GM20431 (cell line): ENCODE measurements at regions not wholly inside any gene's neighbourhood (a gene's known extent, or its start where the extent isn't known, plus 50 kb on each side); places are given as distances from the start of the nearest gene placed in this dataset.

Source experiments
- in situ Hi-C: fragments of 300-500 bp; cut with MseI, MboI; formaldehyde crosslinking; loops from one replicate; pipeline ENCODE4 v1.15.0; 2020; ENCODE audit warnings: low sequenced_read_pairs; ENCODE audit not compliant: unreplicated experiment

- in situ Hi-C loops = no loop called here
These were observed 338.1 kb downstream of the DMRT2 start for GRCh38 chr9:1388216-1388615.

DNA sequence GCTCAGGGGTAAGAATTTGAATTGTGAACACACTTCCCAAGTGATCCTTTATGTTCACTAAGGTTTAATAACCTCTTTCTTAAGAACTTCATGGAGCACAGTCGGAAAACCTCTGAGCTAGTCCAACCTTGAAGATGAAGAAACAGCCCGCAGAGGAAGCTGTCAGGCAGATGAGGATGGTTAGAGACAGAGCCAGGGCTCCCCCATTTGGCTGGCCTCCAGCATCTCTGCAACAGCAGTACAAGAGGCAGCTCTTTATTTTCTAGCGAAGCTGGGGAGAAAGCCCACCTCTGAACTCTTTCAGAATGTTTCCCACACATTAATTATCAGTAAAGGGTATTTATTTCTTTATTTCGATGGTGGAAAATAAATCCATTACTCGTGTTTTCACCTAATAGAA lies 350.8 kb downstream of the DMRT2 start:
- in situ Hi-C loops = no loop called here

GRCh38 chr9:1404940-1405339 lies 354.8 kb downstream of the DMRT2 start:
- in situ Hi-C loops = no loop called here

- in situ Hi-C loops = no loop called here
These were observed 361.7 kb downstream of the DMRT2 start for GRCh38 chr9:1411826-1412225.

DNA sequence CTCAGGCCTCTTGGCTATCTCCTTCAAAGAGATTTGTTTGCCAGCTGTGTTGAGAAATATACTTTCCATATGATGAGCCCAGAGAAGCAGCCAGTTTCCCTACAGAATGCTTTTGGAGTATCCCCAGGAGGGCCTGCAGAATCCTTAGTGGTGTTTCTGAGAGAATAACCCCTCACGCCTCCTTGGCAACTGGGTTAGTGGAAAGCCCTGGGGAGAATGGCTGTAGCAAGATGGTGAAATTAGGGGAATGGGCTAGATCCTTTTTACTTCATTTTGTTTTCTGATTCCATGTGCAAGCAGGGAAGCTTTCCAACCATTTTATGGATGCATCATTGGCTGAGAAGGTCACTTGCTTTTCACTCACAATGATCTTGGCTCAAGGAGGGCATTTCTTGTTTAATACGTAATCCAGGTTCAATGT lies 364.6 kb downstream of the DMRT2 start:
- in situ Hi-C loops = no loop called here

DNA sequence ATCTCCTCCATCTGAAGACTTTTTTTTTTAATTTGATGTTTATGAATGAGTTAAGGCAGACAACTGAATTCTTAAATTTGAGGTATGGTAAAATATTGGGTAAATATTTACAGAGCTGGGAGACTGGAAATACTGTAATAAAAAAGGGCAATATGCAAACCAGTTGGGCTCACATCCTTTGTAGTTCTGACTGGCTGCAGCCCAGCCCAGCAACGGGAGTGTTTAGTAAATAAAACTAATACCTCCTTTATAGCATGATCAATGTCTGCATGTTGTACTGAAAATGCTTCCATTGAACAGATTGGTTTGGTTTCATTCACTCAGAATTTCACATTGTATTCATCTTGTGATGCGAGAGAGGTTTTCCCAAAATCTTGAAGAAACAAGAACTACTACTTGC lies 365.0 kb downstream of the DMRT2 start:
- in situ Hi-C loops = no loop called here

GRCh38 chr9:1416261-1416660 lies 366.1 kb downstream of the DMRT2 start:
- in situ Hi-C loops = no loop called here

DNA sequence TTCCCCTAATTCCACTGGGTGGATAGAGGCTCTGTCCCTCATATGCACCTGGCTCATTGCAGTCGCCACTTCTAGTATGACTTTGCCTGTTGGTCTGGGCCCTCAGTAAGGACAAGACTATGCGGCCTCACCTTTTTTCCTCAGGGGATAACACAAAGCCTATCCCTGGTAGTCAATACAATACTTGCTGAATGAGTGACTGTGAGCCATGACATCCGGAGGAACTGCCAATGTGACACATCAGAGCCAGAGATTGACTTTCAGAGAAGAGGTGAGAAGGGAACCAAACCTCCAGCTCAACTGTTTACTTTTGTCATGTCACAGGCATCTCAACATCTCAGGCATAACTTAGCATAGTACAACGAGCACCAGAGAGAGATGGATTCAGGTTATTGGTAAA lies 371.3 kb downstream of the DMRT2 start:
- in situ Hi-C loops = no loop called here

- in situ Hi-C loops = no loop called here
These were observed 377.7 kb downstream of the DMRT2 start for GRCh38 chr9:1427875-1428274.

- in situ Hi-C loops = no loop called here
These were observed 379.1 kb downstream of the DMRT2 start for GRCh38 chr9:1429297-1429696.

GRCh38 chr9:1431461-1431860 lies 381.3 kb downstream of the DMRT2 start:
- in situ Hi-C loops = no loop called here

- in situ Hi-C loops = no loop called here
These were observed 384.1 kb downstream of the DMRT2 start for GRCh38 chr9:1434052-1434767.

GRCh38 chr9:1434811-1435210 lies 384.7 kb downstream of the DMRT2 start:
- in situ Hi-C loops = no loop called here

DNA sequence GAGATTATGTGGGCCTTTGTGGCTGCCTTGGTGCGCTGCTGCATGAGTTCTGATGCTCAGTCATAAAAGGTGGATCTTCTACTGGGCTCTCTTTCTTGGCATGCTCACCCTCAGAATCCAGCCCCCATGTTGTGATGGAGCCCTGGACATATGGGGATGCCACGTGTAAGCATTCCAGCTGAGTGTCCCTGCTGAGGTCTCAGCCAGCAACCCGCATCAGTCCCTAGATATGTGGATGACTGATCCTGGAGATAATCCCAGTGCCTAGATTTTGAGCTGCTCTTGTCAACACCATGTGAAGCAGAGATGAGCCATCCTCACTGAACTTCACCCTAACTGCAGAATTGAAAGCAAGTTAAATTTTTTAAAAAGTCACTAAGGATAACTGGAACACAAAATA lies 390.1 kb downstream of the DMRT2 start:
- in situ Hi-C loops = no loop called here

- in situ Hi-C loops = no loop called here
These were observed 391.9 kb downstream of the DMRT2 start for GRCh38 chr9:1442105-1442504.

DNA sequence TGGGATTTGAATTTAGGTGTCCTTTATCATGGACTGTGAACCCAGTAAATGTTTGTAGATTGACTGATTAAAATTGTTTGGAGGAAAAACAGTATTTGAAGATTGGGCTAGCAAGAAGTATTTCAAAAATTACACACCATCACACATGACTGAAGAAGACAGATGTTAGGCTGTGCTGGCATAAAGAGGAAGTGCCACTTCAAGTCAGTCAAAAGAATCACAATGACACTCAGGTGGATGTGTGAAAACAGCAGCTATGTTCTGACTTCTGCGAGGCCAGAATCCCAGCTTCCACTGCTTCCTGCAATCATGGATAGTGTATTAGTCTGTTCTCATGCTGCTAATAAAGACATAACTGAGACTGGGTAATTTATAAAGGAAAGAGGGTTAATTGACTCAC lies 393.3 kb downstream of the DMRT2 start:
- in situ Hi-C loops = no loop called here

- in situ Hi-C loops = no loop called here
These were observed 396.5 kb downstream of the DMRT2 start for GRCh38 chr9:1446671-1447070.

DNA sequence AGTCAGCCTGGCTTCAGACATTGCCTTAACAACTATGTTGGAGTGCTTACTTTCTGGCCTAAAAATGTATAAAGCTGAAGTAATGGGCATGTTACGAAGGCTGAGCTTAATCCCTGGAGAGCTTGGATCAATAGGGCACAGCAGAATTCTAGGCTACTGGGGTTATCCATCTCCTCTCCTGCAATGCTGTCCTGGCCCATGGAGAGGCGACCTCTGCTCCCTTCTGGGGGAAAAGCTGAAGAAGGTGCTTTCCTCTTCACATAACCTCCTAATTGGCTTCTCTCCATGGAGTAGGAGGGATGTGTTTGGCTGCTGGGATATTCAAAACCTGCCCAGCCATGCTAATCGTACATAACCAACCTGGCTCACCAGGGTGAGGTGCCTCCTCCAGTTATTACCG lies 403.5 kb downstream of the DMRT2 start:
- in situ Hi-C loops = loop anchor here (10.0 kb wide), 1 partner anchor 151 kb away; no protein-coding TSS in a partner anchor

DNA sequence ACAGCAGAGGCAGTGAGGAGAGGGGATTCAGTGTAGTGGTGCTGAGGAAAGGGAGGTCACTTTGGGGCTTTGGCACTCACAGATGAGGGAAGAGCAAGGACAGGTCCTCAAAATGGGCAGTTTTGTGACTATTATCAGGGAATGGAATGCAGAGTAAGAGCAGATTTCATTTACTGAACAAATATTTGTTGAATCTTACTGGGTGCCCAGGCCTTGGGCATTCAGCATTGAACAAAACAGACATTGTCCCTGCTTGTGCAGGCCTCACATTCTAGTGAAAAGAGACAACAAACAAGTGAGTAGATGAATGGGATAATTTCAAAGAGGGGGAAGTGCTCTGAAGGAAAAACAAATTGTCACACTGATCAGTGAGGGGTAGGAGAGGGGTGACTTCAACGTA lies 404.1 kb downstream of the DMRT2 start:
- in situ Hi-C loops = loop anchor here (10.0 kb wide), 1 partner anchor 151 kb away; no protein-coding TSS in a partner anchor

GRCh38 chr9:1454616-1455347 lies 404.6 kb downstream of the DMRT2 start:
- in situ Hi-C loops = loop anchor here (10.0 kb wide), 1 partner anchor 150 kb away; no protein-coding TSS in a partner anchor

GRCh38 chr9:1455766-1456165 lies 405.6 kb downstream of the DMRT2 start:
- in situ Hi-C loops = loop anchor here (10.0 kb wide), 1 partner anchor 149 kb away; no protein-coding TSS in a partner anchor
